WI38 (cell line): ENCODE measurements at regions not wholly inside any gene's neighbourhood (a gene's known extent, or its start where the extent isn't known, plus 50 kb on each side); places are given as distances from the start of the nearest gene placed in this dataset.

Experiments used
- H3K4me3 ChIP-seq: 2 replicates; pipeline ENCODE4 v1.5.1; 2011; ENCODE audit warnings: low read depth, mild to moderate bottlenecking, control low read depth, low read length
- TF ChIP-seq, protein P1 (sequence below): IDR thresholded peaks from 2 replicates; pipeline ENCODE4 v1.5.1; 2012; ENCODE audit warnings: low read depth, mild to moderate bottlenecking, control low read depth, low read length

- no peak overlapping the region for H3K4me3 ChIP-seq
- TF ChIP-seq, protein P1, sequence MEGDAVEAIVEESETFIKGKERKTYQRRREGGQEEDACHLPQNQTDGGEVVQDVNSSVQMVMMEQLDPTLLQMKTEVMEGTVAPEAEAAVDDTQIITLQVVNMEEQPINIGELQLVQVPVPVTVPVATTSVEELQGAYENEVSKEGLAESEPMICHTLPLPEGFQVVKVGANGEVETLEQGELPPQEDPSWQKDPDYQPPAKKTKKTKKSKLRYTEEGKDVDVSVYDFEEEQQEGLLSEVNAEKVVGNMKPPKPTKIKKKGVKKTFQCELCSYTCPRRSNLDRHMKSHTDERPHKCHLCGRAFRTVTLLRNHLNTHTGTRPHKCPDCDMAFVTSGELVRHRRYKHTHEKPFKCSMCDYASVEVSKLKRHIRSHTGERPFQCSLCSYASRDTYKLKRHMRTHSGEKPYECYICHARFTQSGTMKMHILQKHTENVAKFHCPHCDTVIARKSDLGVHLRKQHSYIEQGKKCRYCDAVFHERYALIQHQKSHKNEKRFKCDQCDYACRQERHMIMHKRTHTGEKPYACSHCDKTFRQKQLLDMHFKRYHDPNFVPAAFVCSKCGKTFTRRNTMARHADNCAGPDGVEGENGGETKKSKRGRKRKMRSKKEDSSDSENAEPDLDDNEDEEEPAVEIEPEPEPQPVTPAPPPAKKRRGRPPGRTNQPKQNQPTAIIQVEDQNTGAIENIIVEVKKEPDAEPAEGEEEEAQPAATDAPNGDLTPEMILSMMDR: no peak
Observed at GRCh38 chr7:63918986-63919385, 79.7 kb upstream of the ZNF722 start.

DNA sequence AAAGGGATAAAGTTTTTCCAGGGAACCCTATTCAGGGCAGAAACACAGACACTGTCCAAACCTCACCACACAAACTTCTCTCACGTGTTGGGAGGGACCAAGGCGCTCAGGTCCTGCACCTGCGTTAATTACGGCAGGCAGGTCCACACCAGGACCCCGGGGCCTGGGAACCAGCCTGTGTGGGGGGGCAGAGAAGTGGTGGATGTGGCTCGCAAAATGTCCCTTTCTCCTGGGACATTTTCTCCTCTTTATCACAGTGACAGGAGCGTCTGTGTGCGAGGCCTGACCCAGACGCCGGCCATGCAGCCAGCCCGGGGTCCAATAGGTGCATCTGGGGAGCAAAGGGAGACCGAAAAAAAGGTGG is 73.4 kb upstream of the ZNF722 start:
- no peak overlapping the region for H3K4me3 ChIP-seq
- TF ChIP-seq, protein P1: no peak

DNA sequence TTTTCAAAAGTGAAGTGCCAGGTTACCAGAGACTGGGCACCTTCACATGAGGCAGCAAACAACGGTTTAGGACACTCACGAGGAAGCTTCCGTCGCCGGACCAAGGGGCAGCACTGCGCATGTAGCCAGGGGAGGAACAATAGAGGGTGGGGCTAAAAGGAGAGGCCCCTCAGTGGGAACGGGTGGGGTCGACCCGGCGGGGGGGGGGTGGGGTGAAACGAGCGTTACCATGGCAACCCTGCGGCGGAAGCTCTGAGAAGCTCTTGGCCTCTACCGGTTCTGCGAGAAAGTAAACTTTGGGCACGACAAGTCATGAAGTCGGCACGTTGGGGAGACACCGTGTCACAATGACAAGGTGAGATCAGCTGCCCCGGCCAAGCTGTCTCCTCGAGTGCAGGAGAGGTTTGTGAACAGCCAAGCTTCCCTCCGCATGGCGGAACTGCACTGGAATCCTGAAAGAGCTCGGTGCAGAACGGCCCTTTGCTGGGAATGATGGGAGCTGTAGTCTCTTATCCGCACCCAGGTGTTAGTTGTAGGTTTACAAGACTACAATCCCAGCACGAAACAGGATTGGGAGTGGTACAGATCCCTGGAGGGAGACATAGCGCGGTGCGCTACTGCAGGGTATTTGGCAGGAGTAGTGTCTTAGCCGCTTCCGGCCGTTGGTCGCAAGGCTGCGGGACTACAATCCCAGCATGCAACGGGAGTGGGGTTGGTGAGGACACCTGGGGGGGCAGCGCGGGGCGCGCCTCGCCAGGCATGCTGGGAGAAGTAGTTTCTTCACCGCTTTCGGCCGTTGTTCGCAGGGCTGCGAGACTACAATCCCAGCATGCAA is 72.8 kb upstream of the ZNF722 start:
- TF ChIP-seq, protein P1: no peak
- H3K4me3 ChIP-seq: no peak overlapping the region

DNA sequence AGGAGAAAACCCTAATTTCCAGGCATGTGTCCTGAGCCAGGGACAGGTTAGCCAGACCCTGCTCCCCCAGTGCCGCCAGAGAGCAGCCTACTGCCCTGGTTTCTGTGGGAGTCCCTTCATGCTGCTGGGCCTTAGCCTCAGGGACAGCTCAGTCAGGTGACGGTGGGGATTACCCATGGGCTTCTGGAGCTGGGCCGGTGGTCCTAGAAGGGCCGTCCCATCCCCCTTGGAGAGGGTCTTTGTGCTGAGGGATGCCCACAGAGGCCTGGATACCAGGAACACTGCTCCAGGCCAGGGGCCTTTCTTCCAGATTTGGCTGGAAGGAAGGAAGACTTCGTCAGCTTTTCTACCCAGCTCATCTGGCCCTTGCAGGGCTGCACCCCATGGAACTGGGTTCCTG is 71.4 kb upstream of the ZNF722 start:
- H3K4me3 ChIP-seq: no peak overlapping the region
- TF ChIP-seq, protein P1: no peak

DNA sequence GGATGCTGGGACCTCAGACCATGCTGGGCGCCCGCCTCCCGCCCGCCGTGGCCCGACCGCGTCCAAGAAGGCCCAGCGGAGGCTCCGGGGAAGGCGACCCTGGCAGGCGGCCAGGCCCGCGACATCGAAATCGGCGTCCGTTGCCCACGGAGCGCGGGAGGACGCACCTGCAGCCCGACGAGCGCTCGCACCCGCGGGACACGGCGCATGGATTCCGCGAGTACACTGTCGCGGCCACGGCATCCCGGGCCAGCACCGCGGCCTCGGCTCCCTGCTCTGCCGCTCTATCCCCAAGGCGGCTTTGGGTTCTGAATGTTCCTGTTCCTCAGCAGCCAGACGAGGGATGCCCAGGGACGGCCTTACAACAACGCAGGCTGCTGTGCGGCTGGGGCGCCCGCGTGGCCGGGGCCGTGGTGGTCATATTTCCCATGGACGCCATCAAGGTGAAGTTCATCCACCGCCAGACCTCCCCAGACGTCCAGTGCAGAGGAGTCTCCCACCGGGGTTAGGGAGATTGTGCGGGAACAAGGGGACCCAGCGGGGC is 67.5 kb upstream of the ZNF722 start:
- H3K4me3 ChIP-seq: no peak overlapping the region
- TF ChIP-seq, protein P1: no peak

GRCh38 chr7:63931985-63932577 is 66.6 kb upstream of the ZNF722 start:
- no peak overlapping the region for H3K4me3 ChIP-seq
- TF ChIP-seq, protein P1: no peak
